ENCODE measurements at regions not wholly inside any gene's neighbourhood (a gene's known extent, or its start where the extent isn't known, plus 50 kb on each side); places are given as distances from the start of the nearest gene placed in this dataset.

GRCh38 chr10:36021096-36021495, 379.0 kb upstream of the FZD8 start:
- DNase-seq (no peak), ATAC-seq (no peak)
- 0 to 2% (median 1%) methylated on average over 1 of the region's 1 CpG for WGBS, 4 donors
- TF ChIP-seq CTCF (IDR thresholded peaks at IDR 0.05): no peak
- TF ChIP-seq POLR2A (IDR thresholded peaks at IDR 0.05): no peak
- intact Hi-C loops (cut with DNase I): no loop called here
- Histone ChIP-seq H3K4me3 (no peak overlapping the region), H3K27me3 (no peaks in the 10 kb centered on the region), H3K9me3 (no peaks in the 10 kb centered on the region), H3K27ac (no peak overlapping the region), H3K4me1 (peaks cover 0 to 8% (median 0%) of the 10 kb centered on the region in 12 donors), H3K36me3 (no peaks in the 10 kb centered on the region)

- WGBS, 4 donors: 92 to 94% (median 93%) methylated on average over 4 of the region's 4 CpGs
- no peak overlapping the region for H3K27ac ChIP-seq
- H3K27me3 ChIP-seq: no peaks in the 10 kb centered on the region
- H3K4me3 ChIP-seq: no peak overlapping the region
- TF ChIP-seq POLR2A (IDR thresholded peaks at IDR 0.05): no peak
- TF ChIP-seq CTCF (IDR thresholded peaks at IDR 0.05): no peak
- H3K9me3 ChIP-seq: no peaks in the 10 kb centered on the region
- no peaks in the 10 kb centered on the region for H3K36me3 ChIP-seq
- intact Hi-C loops (cut with DNase I): no loop called here
- ATAC-seq: no peak
- peaks cover 0 to 8% (median 0%) of the 10 kb centered on the region in 12 donors for H3K4me1 ChIP-seq
- DNase-seq: no peak
Observed at GRCh38 chr10:36019749-36020148, 377.7 kb upstream of the FZD8 start.

- H3K27me3 ChIP-seq: no peaks in the 10 kb centered on the region
- no peaks in the 10 kb centered on the region for H3K36me3 ChIP-seq
- DNase-seq (no peak), ATAC-seq (no peak)
- intact Hi-C loops (cut with DNase I): no loop called here
- no peaks in the 10 kb centered on the region for H3K9me3 ChIP-seq
- H3K4me1 ChIP-seq: peaks cover 0 to 11% (median 0%) of the 10 kb centered on the region in 12 donors
- no peak overlapping the region for H3K27ac ChIP-seq
- TF ChIP-seq POLR2A (IDR thresholded peaks at IDR 0.05) (no peak), CTCF (IDR thresholded peaks at IDR 0.05) (no peak)
- no peak overlapping the region for H3K4me3 ChIP-seq
- WGBS, 4 donors: 94 to 96% (median 94%) methylated on average over 5 of the region's 5 CpGs
Observed at GRCh38 chr10:36018996-36019395, 376.9 kb upstream of the FZD8 start.

GRCh38 chr10:36017137-36017536, 375.0 kb upstream of the FZD8 start:
- Histone ChIP-seq H3K4me3 (no peak overlapping the region), H3K4me1 (peaks cover 0 to 7% (median 0%) of the 10 kb centered on the region in 12 donors), H3K27ac (no peak overlapping the region), H3K9me3 (no peaks in the 10 kb centered on the region), H3K36me3 (no peaks in the 10 kb centered on the region), H3K27me3 (no peaks in the 10 kb centered on the region)
- intact Hi-C loops (cut with DNase I): no loop called here
- DNase-seq (no peak), ATAC-seq (no peak)
- 92 to 97% (median 97%) methylated on average over 2 of the region's 2 CpGs for WGBS, 4 donors
- TF ChIP-seq CTCF (IDR thresholded peaks at IDR 0.05) (no peak), POLR2A (IDR thresholded peaks at IDR 0.05) (no peak)
